IMR-90 (cell line): ENCODE measurements at regions not wholly inside any gene's neighbourhood (a gene's known extent, or its start where the extent isn't known, plus 50 kb on each side); places are given as distances from the start of the nearest gene placed in this dataset.

Source experiments
- ATAC-seq: fragments of 200-7000 bp; cut with Tn5 transposase; 2 replicates; pipeline ENCODE4 v1.9.1; 2020; ENCODE audit warnings: low read depth, mild to moderate bottlenecking, moderate library complexity
- BruUV-seq: library from RNA; stranded (reverse); fragments of 400-500 nt; replicated peaks from 2 replicates; lab custom pipeline; 2021; lab: Mats Ljungman, UMichigan
- CTCF ChIA-PET: fragments of 300-600 bp; formaldehyde crosslinking; extraction: SDS; loops from one replicate; lab custom pipeline; 2021; ENCODE audit warnings: antibody characterized with exemption; lab: Yijun Ruan, JAX
- POLR2A ChIA-PET: fragments of 300-600 bp; sonication (Branson Sonifier 250); formaldehyde crosslinking; loops from one replicate; lab custom pipeline; 2022; ENCODE audit warnings: antibody characterized with exemption; ENCODE audit not compliant: unreplicated experiment; lab: Charles Lee
- DNase-seq: peaks from one replicate; pipeline ENCODE4 v3.0.0; 2013
- H2AFZ ChIP-seq: replicated peaks from 2 replicates; pipeline ENCODE3; 2013; ENCODE audit warnings: low read length, mild to moderate bottlenecking; ENCODE audit not compliant: poor library complexity
- H2AK5ac ChIP-seq: 2 replicates; pipeline ENCODE4 v1.6.1; 2013; ENCODE audit warnings: low read depth, low read length, inconsistent platforms
- H2AK9ac ChIP-seq: replicated peaks from 2 replicates; pipeline ENCODE3; 2013; ENCODE audit warnings: mild to moderate bottlenecking, low read depth, low read length, moderate library complexity; ENCODE audit not compliant: poor library complexity
- H2BK120ac ChIP-seq: 2 replicates; pipeline ENCODE4 v1.6.1; 2013; ENCODE audit warnings: low read depth, low read length, inconsistent platforms
- H2BK15ac ChIP-seq: 3 replicates; pipeline ENCODE4 v1.6.1; 2013; ENCODE audit warnings: low read depth, low read length, inconsistent platforms
- H2BK20ac ChIP-seq: 2 replicates; pipeline ENCODE4 v1.6.1; 2013; ENCODE audit warnings: low read depth, mild to moderate bottlenecking, inconsistent platforms, low read length, moderate library complexity
- H2BK5ac ChIP-seq: 2 replicates; pipeline ENCODE4 v1.6.1; 2013; ENCODE audit warnings: mild to moderate bottlenecking, low read depth, low read length, inconsistent platforms; ENCODE audit not compliant: poor library complexity, severe bottlenecking
- H3K14ac ChIP-seq: replicated peaks from 2 replicates; pipeline ENCODE4 v1.6.1; 2013; ENCODE audit warnings: low read depth, low read length, inconsistent platforms
- H3K18ac ChIP-seq: 2 replicates; pipeline ENCODE4 v1.6.1; 2013; ENCODE audit warnings: low read depth, low read length, control low read depth
- H3K23ac ChIP-seq: 2 replicates; pipeline ENCODE4 v1.6.1; 2013; ENCODE audit warnings: low read depth, low read length, inconsistent platforms
- H3K27ac ChIP-seq: 2 replicates; pipeline ENCODE4 v1.5.1; 2013; ENCODE audit warnings: mild to moderate bottlenecking, control low read depth, low read length; ENCODE audit not compliant: insufficient read depth
- H3K27me3 ChIP-seq: 2 replicates; pipeline ENCODE4 v1.6.1; 2013; ENCODE audit warnings: low read length; ENCODE audit not compliant: control insufficient read depth, insufficient read depth
- H3K36me3 ChIP-seq: 2 replicates; pipeline ENCODE4 v1.6.1; 2013; ENCODE audit warnings: low read length, mixed read lengths; ENCODE audit not compliant: control insufficient read depth, insufficient read depth
- H3K4ac ChIP-seq: 2 replicates; pipeline ENCODE4 v1.6.1; 2013; ENCODE audit warnings: low read depth, low read length, inconsistent platforms
- H3K4me1 ChIP-seq: 2 replicates; pipeline ENCODE4 v1.6.1; 2013; ENCODE audit warnings: low read length, mixed read lengths; ENCODE audit not compliant: control insufficient read depth, insufficient read depth
- H3K4me2 ChIP-seq: 2 replicates; pipeline ENCODE4 v1.6.1; 2013; ENCODE audit warnings: low read depth, mild to moderate bottlenecking, control low read depth, low read length, moderate library complexity
- H3K4me3 ChIP-seq: 2 replicates; pipeline ENCODE4 v1.5.1; 2013; ENCODE audit warnings: low read depth, mild to moderate bottlenecking, control low read depth, low read length, moderate library complexity; ENCODE audit not compliant: insufficient read depth
- H3K56ac ChIP-seq: 2 replicates; pipeline ENCODE4 v1.6.1; 2013; ENCODE audit warnings: low read length, inconsistent platforms; ENCODE audit not compliant: insufficient read depth; ENCODE audit errors: extremely low read depth
- H3K79me1 ChIP-seq, 2 experiments: 2 replicates each; pipeline ENCODE4 v1.6.1; 2013; ENCODE audit warnings: low read length in 2 of 2, inconsistent platforms in 1 of 2, low read depth in 1 of 2
- H3K9ac ChIP-seq: 2 replicates; pipeline ENCODE4 v1.6.1; 2013; ENCODE audit warnings: low read depth, low read length, control low read depth
- H3K9me1 ChIP-seq: 2 replicates; pipeline ENCODE4 v1.6.1; 2013; ENCODE audit warnings: low read length, inconsistent platforms; ENCODE audit not compliant: insufficient read depth
- H3K9me3 ChIP-seq: 2 replicates; pipeline ENCODE4 v1.6.1; 2013; ENCODE audit warnings: low read length; ENCODE audit not compliant: control insufficient read depth, insufficient read depth
- H4K20me1 ChIP-seq: 2 replicates; pipeline ENCODE4 v1.6.1; 2013; ENCODE audit warnings: low read length, inconsistent platforms; ENCODE audit not compliant: insufficient read depth
- H4K5ac ChIP-seq: 2 replicates; pipeline ENCODE4 v1.6.1; 2013; ENCODE audit warnings: mild to moderate bottlenecking, low read depth, low read length, control low read depth
- H4K8ac ChIP-seq, 2 experiments: 2 replicates each; pipeline ENCODE4 v1.6.1; 2013; ENCODE audit warnings: low read depth in 2 of 2, low read length in 2 of 2, control low read depth in 1 of 2, inconsistent platforms in 1 of 2
- H4K91ac ChIP-seq: 2 replicates; pipeline ENCODE4 v1.6.1; 2013; ENCODE audit warnings: low read depth, low read length, inconsistent platforms; ENCODE audit not compliant: insufficient read depth
- SMC3 ChIP-seq: fragments of 150-350 bp; IDR thresholded peaks from 2 replicates; pipeline ENCODE4 v1.6.1; 2016; ENCODE audit warnings: low read depth, mild to moderate bottlenecking, antibody characterized with exemption, low read length, moderate library complexity
- WGBS, 2 experiments: methylation state at CpG; one replicate each; pipeline versions ENCODE4 v1.1.5 to v1.1.7; 2013; ENCODE audit warnings: missing lambda C conversion rate in 2 of 2; ENCODE audit not compliant: insufficient read length in 1 of 2; ENCODE audit errors: extremely low coverage in 2 of 2; 5-methylcytosine and 5-hydroxymethylcytosine counted together
- dilution Hi-C: fragments of 300-500 bp; cut with HindIII; formaldehyde crosslinking; loops from one replicate; pipeline ENCODE4 v1.14.3; 2018; ENCODE audit warnings: low sequenced_read_pairs; ENCODE audit not compliant: unreplicated experiment
- in situ Hi-C: fragments of 300-500 bp; cut with MboI; formaldehyde crosslinking; loops from 3 replicates; pipeline ENCODE4 v1.14.3; 2019; ENCODE audit warnings: low sequenced_read_pairs, inconsistent platforms, mixed read lengths
- intact Hi-C: fragments of 100-400 bp; cut with micrococcal nuclease; formaldehyde crosslinking; loops from 2 replicates; pipeline ENCODE4 v1.10.0; 2022

DNA sequence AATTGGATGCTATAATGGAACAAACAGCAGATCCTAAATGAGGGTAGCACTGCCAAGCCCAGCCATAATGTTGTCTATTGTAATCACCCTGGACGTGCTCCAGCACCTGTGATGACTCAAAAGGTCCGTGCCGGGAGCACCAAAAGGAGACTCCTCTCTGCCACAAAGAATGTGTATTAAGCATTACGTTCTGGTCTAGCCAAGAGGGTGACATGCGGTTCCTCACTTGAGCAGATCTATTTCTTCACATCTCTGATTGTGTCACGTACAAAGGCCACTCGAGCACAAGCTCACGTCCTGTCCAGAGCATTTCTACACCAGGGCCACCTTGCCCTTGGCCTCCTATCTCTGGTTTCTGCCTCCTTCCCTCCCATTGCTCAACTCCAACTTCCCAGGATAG lies 219.9 kb upstream of the IRS2 start:
- peak overlapping the region; percentile 67; the same call in 1 of the 2 replicates for H3K14ac ChIP-seq
- intact Hi-C loops (no loop called here), in situ Hi-C loops (no loop called here), dilution Hi-C loops (no loop called here)
- no peaks in the 10 kb centered on the region for H4K20me1 ChIP-seq
- 80% methylated on average over 6 of the region's 8 CpGs; no CpG with 5 or more reads in 1 of the 2 experiments for WGBS, 2 experiments
- peaks cover 15% of the 10 kb centered on the region for H3K4me1 ChIP-seq
- H3K79me1 ChIP-seq: no peaks in the 10 kb centered on the region
- peak overlapping the region; percentile 59 for H3K4ac ChIP-seq
- H4K5ac ChIP-seq: no peak overlapping the region
- peak overlapping the region in 1 of 2 experiments; percentile 15; a peak in 1 of 4 replicates for H4K8ac ChIP-seq
- H2BK20ac ChIP-seq: peak overlapping the region; percentile 72
- H3K18ac ChIP-seq: peak overlapping the region; percentile 81; the same call in 1 of the 2 replicates
- TF ChIP-seq SMC3: no peak
- H2BK120ac ChIP-seq: peak overlapping the region; percentile 66
- H3K9ac ChIP-seq: no peak overlapping the region
- no TSS peak for BruUV-seq
- peaks cover under 1% of the 10 kb centered on the region for H3K9me1 ChIP-seq
- no peaks in the 10 kb centered on the region for H3K36me3 ChIP-seq
- no peak overlapping the region for H3K23ac ChIP-seq
- H2BK5ac ChIP-seq: no peak overlapping the region
- ChIA-PET CTCF (no interaction called here), POLR2A (no interaction called here)
- no peaks in the 10 kb centered on the region for H3K9me3 ChIP-seq
- DNase-seq (peak; percentile 32), ATAC-seq (no peak)
- H3K56ac ChIP-seq: no peak overlapping the region
- H3K27me3 ChIP-seq: no peaks in the 10 kb centered on the region
- no peak overlapping the region for H2AK9ac ChIP-seq
- H3K27ac ChIP-seq: no peak overlapping the region
- peak overlapping the region; percentile 55; the same call in 1 of the 3 replicates for H2BK15ac ChIP-seq
- no peak overlapping the region for H3K4me2 ChIP-seq
- H2AFZ ChIP-seq: no peak overlapping the region
- peak overlapping the region; percentile 82; the same call in 1 of the 2 replicates for H2AK5ac ChIP-seq
- H4K91ac ChIP-seq: peak overlapping the region; percentile 17; the same call in 1 of the 2 replicates
- H3K4me3 ChIP-seq: no peak overlapping the region
